Duodenal mucosa (tissue), 2 donors: ENCODE measurements at regions not wholly inside any gene's neighbourhood (a gene's known extent, or its start where the extent isn't known, plus 50 kb on each side); places are given as distances from the start of the nearest gene placed in this dataset.

Source experiments
- H3K27ac ChIP-seq: one replicate; pipeline ENCODE4 v1.7.0; 2013; ENCODE audit warnings: low read depth, low read length
- H3K27me3 ChIP-seq, 2 donors: one replicate each; pipeline ENCODE4 v1.7.0; 2013; ENCODE audit warnings: low read length in 2 of 2, control low read depth in 1 of 2; ENCODE audit not compliant: insufficient read depth in 2 of 2, control insufficient read depth in 1 of 2
- H3K36me3 ChIP-seq, 2 donors: one replicate each; pipeline ENCODE4 v1.7.0; 2013; ENCODE audit warnings: low read length in 2 of 2, control low read depth in 1 of 2; ENCODE audit not compliant: insufficient read depth in 2 of 2, control insufficient read depth in 1 of 2
- H3K4me1 ChIP-seq, 2 donors: one replicate each; pipeline ENCODE4 v1.7.0; 2013; ENCODE audit warnings: low read length in 2 of 2, control low read depth in 1 of 2; ENCODE audit not compliant: insufficient read depth in 2 of 2, control insufficient read depth in 1 of 2
- H3K4me3 ChIP-seq, 2 donors: one replicate each; pipeline ENCODE4 v1.7.0; 2013; ENCODE audit warnings: low read length in 2 of 2, low read depth in 1 of 2
- H3K9ac ChIP-seq, 2 donors: one replicate each; pipeline ENCODE4 v1.7.0; 2013; ENCODE audit warnings: low read length in 2 of 2, low read depth in 1 of 2
- H3K9me3 ChIP-seq, 2 donors: one replicate each; pipeline ENCODE4 v1.7.0; 2013; ENCODE audit warnings: low read length in 2 of 2, control low read depth in 1 of 2; ENCODE audit not compliant: control insufficient read depth in 1 of 2

DNA sequence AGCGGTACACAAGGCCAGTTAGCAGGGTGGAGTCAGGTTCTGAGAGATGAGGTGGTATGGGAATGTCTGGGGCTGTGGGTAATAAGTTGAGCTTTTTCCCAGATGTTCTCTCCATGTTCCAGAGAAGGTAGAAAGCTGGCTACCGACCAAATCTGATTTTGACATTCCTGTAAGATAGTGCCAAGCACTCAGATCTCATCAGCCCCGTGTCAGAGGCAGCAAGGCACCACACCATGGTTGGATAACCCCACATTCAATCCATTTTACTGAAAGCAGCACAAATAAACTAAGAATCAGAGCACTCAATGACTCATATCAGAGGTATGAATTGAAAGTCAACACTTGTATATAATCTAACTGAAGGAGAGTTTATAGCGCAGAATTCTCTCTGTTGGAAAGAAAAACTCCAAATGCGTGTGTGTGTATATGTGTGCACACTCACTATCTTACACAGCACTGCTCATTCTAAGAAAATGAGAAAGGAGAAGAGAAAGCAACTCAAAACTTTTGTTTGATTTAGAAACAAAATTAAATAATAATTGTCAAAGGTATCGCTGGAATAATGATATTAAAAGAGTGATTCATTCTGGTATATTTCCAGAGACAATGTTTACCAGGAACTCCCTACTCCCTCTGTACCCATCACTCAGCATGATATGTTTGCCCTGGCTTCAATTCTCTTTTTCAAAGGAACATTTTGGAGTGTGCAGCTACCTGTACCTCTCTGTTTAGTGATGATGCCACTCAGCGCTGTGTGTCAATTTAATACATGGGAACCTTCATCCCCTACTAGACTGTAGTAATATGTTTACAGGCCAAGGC lies 375.1 kb upstream of the ID2 start:
- H3K4me3 ChIP-seq, result no peak overlapping the region
- H3K36me3 ChIP-seq, result no peaks in the 10 kb centered on the region
- H3K9me3 ChIP-seq, result no peaks in the 10 kb centered on the region
- H3K27ac ChIP-seq, result no peak overlapping the region
- H3K9ac ChIP-seq, result no peak overlapping the region
- H3K4me1 ChIP-seq, result peaks cover 23 to 38% of the 10 kb centered on the region in 2 donors
- no peaks in the 10 kb centered on the region for H3K27me3 ChIP-seq

GRCh38 chr2:8307606-8308180 lies 374.2 kb upstream of the ID2 start:
- no peaks in the 10 kb centered on the region for H3K27me3 ChIP-seq
- H3K36me3 ChIP-seq, result no peaks in the 10 kb centered on the region
- no peak overlapping the region for H3K4me3 ChIP-seq
- no peaks in the 10 kb centered on the region for H3K9me3 ChIP-seq
- H3K4me1 ChIP-seq, result peaks cover 17 to 35% of the 10 kb centered on the region in 2 donors
- no peak overlapping the region for H3K27ac ChIP-seq
- H3K9ac ChIP-seq, result no peak overlapping the region

DNA sequence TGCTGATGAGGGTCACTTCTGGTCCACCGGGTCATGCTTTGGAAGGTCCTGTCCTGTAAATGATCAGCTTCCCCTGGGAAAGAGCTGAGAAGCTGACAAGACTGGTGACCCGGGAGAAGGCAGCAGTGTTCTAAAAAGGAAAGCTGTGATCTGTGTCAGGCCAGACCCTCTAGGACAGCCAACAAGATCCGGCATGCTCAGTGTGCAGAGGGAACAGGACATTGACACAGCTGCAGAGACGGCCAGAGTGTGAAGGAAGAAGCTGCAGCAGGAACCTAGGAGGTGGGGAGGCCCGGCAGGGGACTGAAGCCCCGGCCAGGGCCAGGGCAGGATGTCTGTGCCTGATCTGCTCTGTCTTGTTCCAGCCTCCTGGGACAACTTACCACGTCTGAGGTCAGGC lies 372.7 kb upstream of the ID2 start:
- Histone ChIP-seq H3K36me3 (no peaks in the 10 kb centered on the region), H3K27me3 (no peaks in the 10 kb centered on the region), H3K9ac (no peak overlapping the region), H3K4me1 (peaks cover 19 to 43% of the 10 kb centered on the region in 2 donors), H3K27ac (no peak overlapping the region), H3K9me3 (no peaks in the 10 kb centered on the region), H3K4me3 (no peak overlapping the region)

DNA sequence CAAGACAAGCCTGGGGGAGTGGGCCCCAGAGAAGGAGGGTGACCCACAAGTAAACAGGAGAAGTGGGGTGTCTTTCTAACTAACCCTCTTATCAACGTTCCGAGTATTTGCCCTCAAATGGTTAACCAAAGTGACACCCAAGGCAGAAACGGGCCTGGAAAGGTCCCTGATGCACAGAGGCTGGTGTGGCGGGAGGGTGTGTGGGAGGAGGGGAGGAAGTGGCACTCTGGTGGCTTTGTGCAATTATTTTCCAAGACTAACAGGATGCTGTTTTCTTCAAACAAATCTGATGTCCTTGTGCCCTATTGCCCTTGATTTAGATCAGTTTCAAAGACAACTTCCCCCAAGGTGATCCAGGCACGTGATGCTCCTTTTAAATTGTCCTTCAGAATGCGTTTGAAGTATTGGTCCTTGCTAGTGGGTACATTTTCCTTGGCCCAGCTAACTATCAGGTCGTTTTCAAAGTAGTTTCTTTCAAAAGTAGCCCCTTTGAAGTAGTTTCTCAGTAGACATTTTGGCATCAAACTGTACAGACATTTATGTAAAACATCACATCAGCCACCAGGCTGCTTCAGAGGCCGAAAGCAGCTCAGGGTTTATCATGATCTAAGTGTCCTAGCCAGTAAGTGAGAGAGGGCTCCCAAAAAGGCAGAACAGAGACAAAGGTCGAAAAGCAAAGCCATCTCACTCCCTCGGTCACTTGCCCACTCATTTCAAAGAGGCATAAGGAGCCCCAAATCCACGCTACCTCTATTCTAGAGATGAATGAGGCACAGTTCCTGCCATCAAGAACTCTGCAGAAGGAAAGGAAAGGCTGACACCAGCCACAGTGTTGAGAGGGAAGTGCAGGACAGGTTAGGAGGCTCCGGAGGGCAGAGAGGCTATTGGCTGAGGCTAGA lies 371.1 kb upstream of the ID2 start:
- peaks cover 18 to 41% of the 10 kb centered on the region in 2 donors for H3K4me1 ChIP-seq

GRCh38 chr2:8312221-8312620 lies 369.6 kb upstream of the ID2 start:
- H3K4me3 ChIP-seq, result no peak overlapping the region
- no peaks in the 10 kb centered on the region for H3K27me3 ChIP-seq
- H3K4me1 ChIP-seq, result peaks cover 16 to 41% of the 10 kb centered on the region in 2 donors
- no peaks in the 10 kb centered on the region for H3K9me3 ChIP-seq
- no peak overlapping the region for H3K9ac ChIP-seq
- H3K27ac ChIP-seq, result no peak overlapping the region
- no peaks in the 10 kb centered on the region for H3K36me3 ChIP-seq

More for the DNA sequence above, 371.1 kb upstream of the ID2 start:
- Histone ChIP-seq H3K9me3 (no peaks in the 10 kb centered on the region), H3K27ac (no peak overlapping the region), H3K27me3 (no peaks in the 10 kb centered on the region), H3K9ac (no peak overlapping the region), H3K36me3 (no peaks in the 10 kb centered on the region), H3K4me3 (no peak overlapping the region)

- peaks cover 16 to 41% of the 10 kb centered on the region in 2 donors for H3K4me1 ChIP-seq
- H3K9ac ChIP-seq, result no peak overlapping the region
- H3K36me3 ChIP-seq, result no peaks in the 10 kb centered on the region
- H3K4me3 ChIP-seq, result no peak overlapping the region
- no peaks in the 10 kb centered on the region for H3K27me3 ChIP-seq
- H3K27ac ChIP-seq, result no peak overlapping the region
- no peaks in the 10 kb centered on the region for H3K9me3 ChIP-seq
Measured at GRCh38 chr2:8312861-8313830, 368.7 kb upstream of the ID2 start.

DNA sequence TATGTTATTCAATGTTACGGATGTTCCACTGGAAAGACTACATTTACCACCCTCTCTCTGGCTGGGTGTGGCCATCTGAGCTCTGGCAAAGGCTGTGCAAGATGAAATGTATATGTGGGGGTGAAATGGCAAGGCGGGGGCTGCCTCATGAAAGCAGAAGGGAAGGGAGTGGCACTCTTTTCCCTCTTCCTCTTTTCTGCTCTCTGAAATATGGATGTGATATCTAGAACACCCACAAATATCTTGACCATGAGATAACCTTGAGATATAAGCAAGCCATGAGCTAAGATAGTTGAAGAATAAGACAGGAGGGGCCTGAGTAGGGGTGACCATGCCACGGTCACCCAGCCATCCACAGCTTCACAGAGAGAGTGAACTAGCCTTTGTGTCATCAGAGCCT lies 367.8 kb upstream of the ID2 start:
- H3K9ac ChIP-seq, result no peak overlapping the region

GRCh38 chr2:8315531-8316165 lies 366.2 kb upstream of the ID2 start:
- Histone ChIP-seq H3K4me3 (no peak overlapping the region), H3K27me3 (no peaks in the 10 kb centered on the region), H3K9ac (no peak overlapping the region), H3K27ac (no peak overlapping the region), H3K9me3 (no peaks in the 10 kb centered on the region), H3K4me1 (peaks cover 16 to 29% of the 10 kb centered on the region in 2 donors), H3K36me3 (no peaks in the 10 kb centered on the region)

More for the DNA sequence above, 367.8 kb upstream of the ID2 start:
- Histone ChIP-seq H3K36me3 (no peaks in the 10 kb centered on the region), H3K9me3 (no peaks in the 10 kb centered on the region), H3K4me1 (peaks cover 16 to 39% of the 10 kb centered on the region in 2 donors), H3K27ac (no peak overlapping the region), H3K4me3 (no peak overlapping the region), H3K27me3 (no peaks in the 10 kb centered on the region)

DNA sequence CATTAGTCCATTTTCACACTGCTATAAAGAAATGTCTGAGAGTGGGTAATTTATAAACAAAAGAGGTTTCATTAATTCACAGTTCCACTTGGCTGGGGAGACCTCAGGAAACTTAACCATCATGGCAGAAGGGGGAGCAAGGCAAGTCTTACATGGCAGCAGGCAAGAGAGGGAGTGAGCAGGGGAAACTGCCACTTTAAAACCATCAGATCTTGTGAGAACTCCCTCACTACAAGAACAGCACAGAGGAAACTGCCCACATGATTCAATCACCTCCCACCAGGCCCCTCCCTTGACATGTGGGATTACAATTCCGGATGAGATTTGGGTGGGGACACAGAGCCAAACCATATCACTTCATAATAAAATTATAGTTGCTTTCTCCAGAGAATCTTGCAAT lies 365.5 kb upstream of the ID2 start:
- H3K9ac ChIP-seq, result no peak overlapping the region
- H3K4me1 ChIP-seq, result peaks cover 16 to 22% of the 10 kb centered on the region in 2 donors
- no peaks in the 10 kb centered on the region for H3K36me3 ChIP-seq
- no peaks in the 10 kb centered on the region for H3K27me3 ChIP-seq
- H3K4me3 ChIP-seq, result no peak overlapping the region
- no peak overlapping the region for H3K27ac ChIP-seq
- no peaks in the 10 kb centered on the region for H3K9me3 ChIP-seq
